ENCODE measurements at regions not wholly inside any gene's neighbourhood (a gene's known extent, or its start where the extent isn't known, plus 50 kb on each side); places are given as distances from the start of the nearest gene placed in this dataset.

GRCh38 chr1:194372266-194372665, 1185.9 kb upstream of the B3GALT2 start:
- Mint-ChIP-seq H3K4me1 (no peaks in the 10 kb centered on the region), H3K36me3 (no peaks in the 10 kb centered on the region), H3K27me3 (ENCODE audit: low read depth in 2 of 2) (no peaks in the 10 kb centered on the region), H3K9me3 (peaks cover 7% of the 10 kb centered on the region in 2 donors), H3K4me3 (no peak overlapping the region), H3K27ac (no peak overlapping the region)
- H3K4me3 ChIP-seq (ENCODE audit: low read length) = no peak overlapping the region
- H3K9me3 ChIP-seq (ENCODE audit: control insufficient read depth, insufficient read depth, low read length) = no peaks in the 10 kb centered on the region
- no CpG with 5 or more reads among the region's 2 CpGs for WGBS (ENCODE audit: insufficient coverage)
- no peaks in the 10 kb centered on the region for H3K27me3 ChIP-seq (ENCODE audit: control insufficient read depth, insufficient read depth, low read length)
- intact Hi-C loops (cut with micrococcal nuclease) = no loop called here
- no peak overlapping the region for H3K27ac ChIP-seq (ENCODE audit: low read length)
- no peak for ATAC-seq
- no peaks in the 10 kb centered on the region for H3K4me1 ChIP-seq (ENCODE audit: control insufficient read depth, insufficient read depth, low read length)
- no peak for DNase-seq
- TF ChIP-seq CTCF (IDR thresholded peaks at IDR 0.05) = no peak
- no peaks in the 10 kb centered on the region for H3K36me3 ChIP-seq (ENCODE audit: control insufficient read depth, insufficient read depth, low read length)

- no peaks in the 10 kb centered on the region for H3K4me1 ChIP-seq (ENCODE audit: control insufficient read depth, insufficient read depth, low read length)
- H3K27me3 ChIP-seq (ENCODE audit: control insufficient read depth, insufficient read depth, low read length) = no peaks in the 10 kb centered on the region
- no peaks in the 10 kb centered on the region for H3K27me3 Mint-ChIP-seq (ENCODE audit: low read depth in 2 of 2)
- no peaks in the 10 kb centered on the region for H3K36me3 ChIP-seq (ENCODE audit: control insufficient read depth, insufficient read depth, low read length)
- no peaks in the 10 kb centered on the region for H3K4me1 Mint-ChIP-seq
- H3K4me3 ChIP-seq (ENCODE audit: low read length) = no peak overlapping the region
- H3K9me3 ChIP-seq (ENCODE audit: control insufficient read depth, insufficient read depth, low read length) = no peaks in the 10 kb centered on the region
- H3K36me3 Mint-ChIP-seq = no peaks in the 10 kb centered on the region
- no peak for TF ChIP-seq CTCF (IDR thresholded peaks at IDR 0.05)
- no peak overlapping the region for H3K27ac ChIP-seq (ENCODE audit: low read length)
- 86% methylated on average over 1 of the region's 1 CpG for WGBS (ENCODE audit: insufficient coverage)
- DNase-seq (no peak), ATAC-seq (no peak)
- H3K4me3 Mint-ChIP-seq = no peak overlapping the region
- no peak overlapping the region for H3K27ac Mint-ChIP-seq
- H3K9me3 Mint-ChIP-seq = peaks cover 9 to 13% of the 10 kb centered on the region in 2 donors
- intact Hi-C loops (cut with micrococcal nuclease) = no loop called here
Observed at GRCh38 chr1:194369622-194370021, 1183.2 kb upstream of the B3GALT2 start.

- no peak for ATAC-seq
- no peak for DNase-seq
- H3K27me3 Mint-ChIP-seq (ENCODE audit: low read depth in 2 of 2) = no peaks in the 10 kb centered on the region
- no peak overlapping the region for H3K4me3 ChIP-seq (ENCODE audit: low read length)
- H3K36me3 ChIP-seq (ENCODE audit: control insufficient read depth, insufficient read depth, low read length) = no peaks in the 10 kb centered on the region
- H3K36me3 Mint-ChIP-seq = no peaks in the 10 kb centered on the region
- H3K27ac Mint-ChIP-seq = no peak overlapping the region
- no peaks in the 10 kb centered on the region for H3K9me3 ChIP-seq (ENCODE audit: control insufficient read depth, insufficient read depth, low read length)
- intact Hi-C loops (cut with micrococcal nuclease) = no loop called here
- TF ChIP-seq CTCF (IDR thresholded peaks at IDR 0.05) = no peak
- H3K4me1 Mint-ChIP-seq = no peaks in the 10 kb centered on the region
- H3K4me1 ChIP-seq (ENCODE audit: control insufficient read depth, insufficient read depth, low read length) = no peaks in the 10 kb centered on the region
- H3K9me3 Mint-ChIP-seq = peaks cover 9 to 13% of the 10 kb centered on the region in 2 donors
- no peak overlapping the region for H3K27ac ChIP-seq (ENCODE audit: low read length)
- no peaks in the 10 kb centered on the region for H3K27me3 ChIP-seq (ENCODE audit: control insufficient read depth, insufficient read depth, low read length)
- H3K4me3 Mint-ChIP-seq = no peak overlapping the region
Observed at GRCh38 chr1:194369060-194369459, 1182.6 kb upstream of the B3GALT2 start.

- Histone ChIP-seq H3K4me1 (ENCODE audit: control insufficient read depth, insufficient read depth, low read length) (no peaks in the 10 kb centered on the region), H3K36me3 (ENCODE audit: control insufficient read depth, insufficient read depth, low read length) (no peaks in the 10 kb centered on the region), H3K27me3 (ENCODE audit: control insufficient read depth, insufficient read depth, low read length) (no peaks in the 10 kb centered on the region), H3K9me3 (ENCODE audit: control insufficient read depth, insufficient read depth, low read length) (no peaks in the 10 kb centered on the region), H3K4me3 (ENCODE audit: low read length) (no peak overlapping the region), H3K27ac (ENCODE audit: low read length) (no peak overlapping the region)
- no peaks in the 10 kb centered on the region for H3K4me1 Mint-ChIP-seq
- no peaks in the 10 kb centered on the region for H3K36me3 Mint-ChIP-seq
- no peak overlapping the region for H3K27ac Mint-ChIP-seq
- H3K27me3 Mint-ChIP-seq (ENCODE audit: low read depth in 2 of 2) = no peaks in the 10 kb centered on the region
- ATAC-seq (no peak), DNase-seq (no peak)
- intact Hi-C loops (cut with micrococcal nuclease) = no loop called here
- H3K4me3 Mint-ChIP-seq = no peak overlapping the region
- H3K9me3 Mint-ChIP-seq = peaks cover 10 to 12% of the 10 kb centered on the region in 2 donors
- WGBS (ENCODE audit: insufficient coverage) = 81% methylated on average over 2 of the region's 2 CpGs
- TF ChIP-seq CTCF (IDR thresholded peaks at IDR 0.05) = no peak
Observed at GRCh38 chr1:194367121-194367520, 1180.7 kb upstream of the B3GALT2 start.

All from natural killer cell (primary cell).